Panc1 (cell line): ENCODE measurements at regions not wholly inside any gene's neighbourhood (a gene's known extent, or its start where the extent isn't known, plus 50 kb on each side); places are given as distances from the start of the nearest gene placed in this dataset.

ENCODE experiments used
- ATAC-seq: fragments of 200-7000 bp; cut with Tn5 transposase; 2 replicates; pipeline ENCODE4 v1.9.1; 2020; ENCODE audit warnings: mild to moderate bottlenecking, moderate library complexity
- BruUV-seq: library from RNA; stranded (reverse); fragments of 400-500 nt; replicated peaks from 2 replicates; lab custom pipeline; 2021; lab: Mats Ljungman, UMichigan
- CTCF ChIA-PET: fragments of 300-600 bp; sonication (Branson Sonifier 250); formaldehyde crosslinking; loops from one replicate; lab custom pipeline; 2022; ENCODE audit warnings: antibody characterized with exemption; lab: Charles Lee
- POLR2A ChIA-PET: fragments of 300-600 bp; sonication (Branson Sonifier 250); formaldehyde crosslinking; loops from one replicate; lab custom pipeline; 2022; ENCODE audit warnings: antibody characterized with exemption; lab: Charles Lee
- DNase-seq: peaks from one replicate; pipeline ENCODE4 v3.0.0-alpha.2; 2010; ENCODE audit warnings: low read depth, low spot score
- H3K27ac ChIP-seq: 2 replicates; pipeline ENCODE4 v1.5.1; 2011; ENCODE audit warnings: mild to moderate bottlenecking, low read length, inconsistent platforms
- H3K27me3 ChIP-seq: fragments of 200-500 bp; sonication (Bioruptor generic); 2 replicates; pipeline ENCODE4 v1.6.0; 2014; ENCODE audit warnings: low read length, inconsistent platforms; ENCODE audit not compliant: control insufficient read depth, insufficient read depth
- H3K36me3 ChIP-seq: fragments of 200-500 bp; sonication (Bioruptor generic); 2 replicates; pipeline ENCODE4 v1.5.1; 2014; ENCODE audit warnings: inconsistent platforms, mild to moderate bottlenecking, low read length, moderate library complexity; ENCODE audit not compliant: control insufficient read depth, insufficient read depth
- H3K4me1 ChIP-seq: 2 replicates; pipeline ENCODE4 v1.5.1; 2011; ENCODE audit warnings: inconsistent platforms, mild to moderate bottlenecking, low read length, moderate library complexity; ENCODE audit not compliant: control insufficient read depth, insufficient read depth
- H3K4me3 ChIP-seq, 2 experiments: 2 replicates each; pipeline ENCODE4 v1.5.1; 2011 to 2012; ENCODE audit warnings: low read depth in 2 of 2, low read length in 2 of 2, mild to moderate bottlenecking in 2 of 2, inconsistent platforms in 1 of 2, moderate library complexity in 1 of 2
- H3K9me3 ChIP-seq: fragments of 200-500 bp; sonication (Bioruptor generic); 2 replicates; pipeline ENCODE4 v1.5.1; 2014; ENCODE audit warnings: low read depth, mild to moderate bottlenecking, inconsistent platforms, low read length, moderate library complexity; ENCODE audit not compliant: control insufficient read depth, insufficient read depth
- POLR2AphosphoS5 ChIP-seq: IDR thresholded peaks from 2 replicates; pipeline ENCODE4 v1.6.1; 2012; ENCODE audit warnings: mild to moderate bottlenecking, low read depth, low read length, moderate library complexity
- SIN3A ChIP-seq: IDR thresholded peaks from 2 replicates; pipeline ENCODE4 v1.6.1; 2012; ENCODE audit warnings: low read depth, mild to moderate bottlenecking, low read length, moderate library complexity, borderline replicate concordance; ENCODE audit not compliant: insufficient read depth
- TCF7L2 ChIP-seq: IDR thresholded peaks from 2 replicates; pipeline ENCODE4 v1.6.1; 2011; ENCODE audit warnings: mild to moderate bottlenecking, low read depth, low read length, inconsistent platforms
- in situ Hi-C: cut with HindIII; loops from 2 replicates; pipeline ENCODE4 v1.10.0; 2016; ENCODE audit warnings: low sequenced_read_pairs, low pct_unique_long_range_greater_than_20kb
- intact Hi-C: fragments of 100-400 bp; cut with micrococcal nuclease; formaldehyde crosslinking; loops from one replicate; pipeline ENCODE4 v1.10.0; 2022; ENCODE audit not compliant: unreplicated experiment
- TF ChIP-seq, protein P1 (sequence below), 2 experiments: IDR thresholded peaks; 2 replicates each; pipeline ENCODE4 v1.6.1; 2011 to 2012; ENCODE audit warnings: low read depth in 2 of 2, control low read depth in 1 of 2, low read length in 1 of 2, mild to moderate bottlenecking in 1 of 2, moderate library complexity in 1 of 2; ENCODE audit not compliant: insufficient read depth in 1 of 2
- TF ChIP-seq, protein P2 (sequence below): fragments of 450-650 bp; IDR thresholded peaks from 2 replicates; pipeline ENCODE4 v1.5.1; 2017; ENCODE audit warnings: mild to moderate bottlenecking

DNA sequence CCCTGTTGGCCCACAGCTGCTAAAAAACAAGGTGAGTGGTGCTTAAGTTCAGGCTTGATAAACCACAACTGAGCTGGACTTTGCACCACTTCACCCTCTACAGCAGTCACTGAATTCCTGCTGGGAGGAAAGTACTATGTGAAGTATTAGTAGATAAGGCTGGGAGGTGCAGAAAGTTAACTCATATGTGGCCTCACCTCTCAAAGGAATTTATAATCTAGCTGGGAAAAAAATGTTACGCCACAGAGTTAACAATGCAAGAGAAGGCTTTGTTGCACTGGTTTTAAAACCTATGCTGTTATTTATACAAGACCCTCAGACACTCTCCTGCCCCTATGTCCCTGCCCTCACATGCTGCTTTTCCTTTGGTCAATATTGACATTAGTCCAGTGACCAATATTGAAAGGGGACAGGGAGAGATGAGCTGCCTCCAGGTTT lies 60.9 kb downstream of the LIG4 start:
- DNase-seq: no peak
- ChIA-PET POLR2A (no interaction called here), CTCF (no interaction called here)
- Histone ChIP-seq H3K9me3 (no peaks in the 10 kb centered on the region), H3K27me3 (no peaks in the 10 kb centered on the region), H3K27ac (no peak overlapping the region), H3K4me3 (no peak overlapping the region), H3K36me3 (no peaks in the 10 kb centered on the region), H3K4me1 (no peaks in the 10 kb centered on the region)
- ATAC-seq: no peak
- in situ Hi-C loops: no loop called here
- intact Hi-C loops: loop anchor here (10.0 kb wide), 1 partner anchor 280 kb away; no protein-coding TSS in a partner anchor
- TF ChIP-seq, protein P1, sequence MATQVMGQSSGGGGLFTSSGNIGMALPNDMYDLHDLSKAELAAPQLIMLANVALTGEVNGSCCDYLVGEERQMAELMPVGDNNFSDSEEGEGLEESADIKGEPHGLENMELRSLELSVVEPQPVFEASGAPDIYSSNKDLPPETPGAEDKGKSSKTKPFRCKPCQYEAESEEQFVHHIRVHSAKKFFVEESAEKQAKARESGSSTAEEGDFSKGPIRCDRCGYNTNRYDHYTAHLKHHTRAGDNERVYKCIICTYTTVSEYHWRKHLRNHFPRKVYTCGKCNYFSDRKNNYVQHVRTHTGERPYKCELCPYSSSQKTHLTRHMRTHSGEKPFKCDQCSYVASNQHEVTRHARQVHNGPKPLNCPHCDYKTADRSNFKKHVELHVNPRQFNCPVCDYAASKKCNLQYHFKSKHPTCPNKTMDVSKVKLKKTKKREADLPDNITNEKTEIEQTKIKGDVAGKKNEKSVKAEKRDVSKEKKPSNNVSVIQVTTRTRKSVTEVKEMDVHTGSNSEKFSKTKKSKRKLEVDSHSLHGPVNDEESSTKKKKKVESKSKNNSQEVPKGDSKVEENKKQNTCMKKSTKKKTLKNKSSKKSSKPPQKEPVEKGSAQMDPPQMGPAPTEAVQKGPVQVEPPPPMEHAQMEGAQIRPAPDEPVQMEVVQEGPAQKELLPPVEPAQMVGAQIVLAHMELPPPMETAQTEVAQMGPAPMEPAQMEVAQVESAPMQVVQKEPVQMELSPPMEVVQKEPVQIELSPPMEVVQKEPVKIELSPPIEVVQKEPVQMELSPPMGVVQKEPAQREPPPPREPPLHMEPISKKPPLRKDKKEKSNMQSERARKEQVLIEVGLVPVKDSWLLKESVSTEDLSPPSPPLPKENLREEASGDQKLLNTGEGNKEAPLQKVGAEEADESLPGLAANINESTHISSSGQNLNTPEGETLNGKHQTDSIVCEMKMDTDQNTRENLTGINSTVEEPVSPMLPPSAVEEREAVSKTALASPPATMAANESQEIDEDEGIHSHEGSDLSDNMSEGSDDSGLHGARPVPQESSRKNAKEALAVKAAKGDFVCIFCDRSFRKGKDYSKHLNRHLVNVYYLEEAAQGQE (IDR thresholded peaks at IDR 0.05; ENCODE audit: insufficient read depth in 1 of 2, low read depth in 2 of 2, low read length in 1 of 2): no peak
- TF ChIP-seq POLR2AphosphoS5 (no peak), SIN3A (no peak), TCF7L2 (no peak)
- TF ChIP-seq, protein P2, sequence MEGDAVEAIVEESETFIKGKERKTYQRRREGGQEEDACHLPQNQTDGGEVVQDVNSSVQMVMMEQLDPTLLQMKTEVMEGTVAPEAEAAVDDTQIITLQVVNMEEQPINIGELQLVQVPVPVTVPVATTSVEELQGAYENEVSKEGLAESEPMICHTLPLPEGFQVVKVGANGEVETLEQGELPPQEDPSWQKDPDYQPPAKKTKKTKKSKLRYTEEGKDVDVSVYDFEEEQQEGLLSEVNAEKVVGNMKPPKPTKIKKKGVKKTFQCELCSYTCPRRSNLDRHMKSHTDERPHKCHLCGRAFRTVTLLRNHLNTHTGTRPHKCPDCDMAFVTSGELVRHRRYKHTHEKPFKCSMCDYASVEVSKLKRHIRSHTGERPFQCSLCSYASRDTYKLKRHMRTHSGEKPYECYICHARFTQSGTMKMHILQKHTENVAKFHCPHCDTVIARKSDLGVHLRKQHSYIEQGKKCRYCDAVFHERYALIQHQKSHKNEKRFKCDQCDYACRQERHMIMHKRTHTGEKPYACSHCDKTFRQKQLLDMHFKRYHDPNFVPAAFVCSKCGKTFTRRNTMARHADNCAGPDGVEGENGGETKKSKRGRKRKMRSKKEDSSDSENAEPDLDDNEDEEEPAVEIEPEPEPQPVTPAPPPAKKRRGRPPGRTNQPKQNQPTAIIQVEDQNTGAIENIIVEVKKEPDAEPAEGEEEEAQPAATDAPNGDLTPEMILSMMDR: no peak
- BruUV-seq: no TSS peak

DNA sequence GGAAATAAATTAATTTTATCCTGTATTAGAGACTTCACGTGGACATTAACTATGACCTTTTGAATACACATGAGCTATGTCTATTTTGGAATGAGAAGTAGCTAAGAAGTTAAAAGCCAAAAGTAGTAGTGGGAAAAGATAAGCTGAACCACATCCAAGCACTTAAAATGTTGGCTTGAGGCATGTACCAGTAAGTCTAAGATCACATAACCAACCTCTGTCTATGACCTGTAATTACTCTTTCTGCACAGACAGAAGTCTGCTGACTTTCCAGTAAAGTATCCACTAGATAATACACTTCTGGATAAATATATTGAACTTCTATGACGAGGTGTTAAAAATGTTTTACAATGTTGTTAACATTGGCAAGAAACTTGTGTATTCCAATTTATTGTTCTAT lies 68.7 kb downstream of the LIG4 start:
- no peaks in the 10 kb centered on the region for H3K27me3 ChIP-seq
- no peak overlapping the region for H3K4me3 ChIP-seq
- no peaks in the 10 kb centered on the region for H3K9me3 ChIP-seq
- CTCF ChIA-PET: no interaction called here
- H3K4me1 ChIP-seq: no peaks in the 10 kb centered on the region
- intact Hi-C loops: no loop called here
- POLR2A ChIA-PET: no interaction called here
- in situ Hi-C loops: no loop called here
- no peak for ATAC-seq
- no peak for TF ChIP-seq TCF7L2
- no peak for TF ChIP-seq POLR2AphosphoS5
- no peak for TF ChIP-seq SIN3A
- H3K27ac ChIP-seq: no peak overlapping the region
- no peak for DNase-seq
- no TSS peak for BruUV-seq
- no peaks in the 10 kb centered on the region for H3K36me3 ChIP-seq

DNA sequence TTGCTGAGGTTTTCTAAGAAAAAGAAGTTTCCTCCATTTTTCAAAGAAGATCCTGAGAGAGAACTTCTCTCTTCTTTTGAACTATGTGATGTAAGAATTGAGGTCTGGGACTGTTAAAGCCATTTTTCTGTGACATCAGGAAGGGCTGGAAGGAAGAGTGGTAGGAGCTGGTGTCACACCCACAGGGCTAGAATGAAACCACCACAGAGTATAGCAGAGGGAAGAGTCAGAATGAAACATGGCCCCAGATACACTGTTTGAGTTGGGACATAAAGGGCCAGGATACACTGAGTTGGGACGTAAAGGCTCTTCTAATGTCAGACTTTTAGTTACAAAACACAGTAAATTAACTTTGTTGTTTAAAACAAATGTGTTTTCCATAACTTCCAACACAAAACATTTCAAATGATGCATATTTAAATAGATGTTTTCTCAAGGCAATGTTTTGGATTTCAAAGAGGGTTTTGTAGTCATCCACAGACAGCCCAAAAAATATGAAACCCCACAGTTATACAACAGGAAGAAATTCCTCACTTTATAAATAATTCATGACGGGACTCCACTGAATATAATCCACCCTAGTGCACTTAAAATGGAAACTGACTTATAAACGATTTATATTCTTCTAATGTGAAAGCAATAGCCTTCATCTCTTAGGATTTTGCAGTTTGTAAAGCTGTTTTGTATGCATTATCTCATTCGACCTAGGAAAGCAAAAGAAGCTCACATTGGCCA lies 72.5 kb downstream of the LIG4 start:
- CTCF ChIA-PET: no interaction called here
- intact Hi-C loops (no loop called here), in situ Hi-C loops (no loop called here)

More for the DNA sequence above, 72.5 kb downstream of the LIG4 start:
- TF ChIP-seq, protein P1 (IDR thresholded peaks at IDR 0.05; ENCODE audit: insufficient read depth in 1 of 2, low read depth in 2 of 2, low read length in 1 of 2): no peak
- TF ChIP-seq, protein P2: no peak
- no peak for TF ChIP-seq SIN3A
- TF ChIP-seq POLR2AphosphoS5: no peak
- TF ChIP-seq TCF7L2: no peak
- H3K27ac ChIP-seq: no peak overlapping the region
- H3K9me3 ChIP-seq: no peaks in the 10 kb centered on the region
- DNase-seq (no peak), ATAC-seq (no peak)
- H3K27me3 ChIP-seq: no peaks in the 10 kb centered on the region
- POLR2A ChIA-PET: no interaction called here
- H3K36me3 ChIP-seq: no peaks in the 10 kb centered on the region
- no peaks in the 10 kb centered on the region for H3K4me1 ChIP-seq
- H3K4me3 ChIP-seq: no peak overlapping the region
- BruUV-seq: no TSS peak
